T47D (cell line): ENCODE measurements at regions not wholly inside any gene's neighbourhood (a gene's known extent, or its start where the extent isn't known, plus 50 kb on each side); places are given as distances from the start of the nearest gene placed in this dataset.
"Not testable (repeated sequence)": the region's sequence is repeated elsewhere in the genome, so short reads cannot be mapped to it uniquely, and the experiment has no call there.

Source experiments
- DNase-seq, 2 experiments: peaks; one replicate each; pipeline versions ENCODE4 v3.0.0 to v3.0.0-alpha.2; 2011 to 2012; ENCODE audit warnings: low read depth in 1 of 2, low spot score in 1 of 2
- JUND ChIP-seq: IDR thresholded peaks from 2 replicates; pipeline ENCODE4 v1.6.1; 2012; ENCODE audit warnings: low read depth
- in situ Hi-C: cut with HindIII; loops from 2 replicates; pipeline ENCODE4 v1.10.0; 2016; ENCODE audit warnings: low sequenced_read_pairs, low pct_unique_long_range_greater_than_20kb

DNA sequence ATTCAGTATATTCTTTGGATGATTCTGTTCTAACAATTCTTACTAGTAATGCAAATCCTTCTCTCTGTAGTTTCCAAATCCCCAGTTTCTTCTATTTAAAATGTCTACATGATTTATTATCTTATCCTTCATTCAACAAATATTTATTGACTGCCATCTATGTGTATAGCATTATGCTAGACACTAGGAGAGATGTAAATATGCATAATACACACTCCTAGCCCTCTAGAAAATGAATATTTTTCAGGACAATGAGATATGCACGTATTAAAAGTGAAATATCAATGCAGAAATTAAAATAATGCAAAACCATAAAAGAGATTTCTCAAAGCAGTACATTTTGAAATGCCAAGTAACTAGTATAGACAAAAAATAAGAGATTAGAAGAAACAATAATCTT is 293.5 kb upstream of the CNR1 start:
- no peak for TF ChIP-seq JUND
- DNase-seq = no peak
- in situ Hi-C loops = no loop called here

DNA sequence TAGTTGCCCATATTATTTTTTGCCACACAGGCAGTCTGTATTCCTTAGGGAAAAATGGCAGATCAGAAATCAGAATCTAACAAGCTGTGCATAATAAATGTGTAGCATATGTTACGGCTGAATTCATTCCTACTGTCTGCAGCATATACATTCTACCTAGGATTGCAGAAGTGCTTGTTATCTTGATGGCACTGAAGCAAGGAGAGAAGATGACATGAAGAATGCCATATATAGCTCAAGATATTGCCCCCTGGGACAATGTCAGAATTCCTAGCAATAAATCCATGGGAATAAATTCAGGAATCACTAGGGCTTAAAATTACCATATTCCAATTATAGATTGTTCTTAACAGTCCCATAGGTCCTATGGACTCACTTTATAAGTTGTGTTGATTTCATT is 293.0 kb upstream of the CNR1 start:
- TF ChIP-seq JUND = no peak
- in situ Hi-C loops = no loop called here
- DNase-seq = no peak

DNA sequence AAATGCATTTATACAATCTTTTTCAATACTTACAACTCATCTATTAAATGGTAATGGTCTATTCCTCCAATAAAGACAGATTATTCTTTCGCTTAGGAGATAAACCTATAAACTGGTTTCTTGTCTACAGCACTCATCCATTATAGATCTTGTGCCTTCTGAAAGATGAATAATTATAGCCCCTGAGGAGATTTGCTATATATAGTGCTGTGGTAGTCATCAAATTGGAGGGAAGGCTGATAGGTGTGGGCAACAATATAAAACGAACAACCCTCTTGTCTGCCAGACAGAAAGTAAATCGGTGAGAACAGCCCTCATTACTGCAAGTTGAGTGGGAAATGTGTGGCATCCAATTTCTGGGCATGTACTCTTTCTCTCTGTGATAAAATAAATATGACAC is 292.5 kb upstream of the CNR1 start:
- in situ Hi-C loops = no loop called here
- no peak for DNase-seq
- TF ChIP-seq JUND = no peak

DNA sequence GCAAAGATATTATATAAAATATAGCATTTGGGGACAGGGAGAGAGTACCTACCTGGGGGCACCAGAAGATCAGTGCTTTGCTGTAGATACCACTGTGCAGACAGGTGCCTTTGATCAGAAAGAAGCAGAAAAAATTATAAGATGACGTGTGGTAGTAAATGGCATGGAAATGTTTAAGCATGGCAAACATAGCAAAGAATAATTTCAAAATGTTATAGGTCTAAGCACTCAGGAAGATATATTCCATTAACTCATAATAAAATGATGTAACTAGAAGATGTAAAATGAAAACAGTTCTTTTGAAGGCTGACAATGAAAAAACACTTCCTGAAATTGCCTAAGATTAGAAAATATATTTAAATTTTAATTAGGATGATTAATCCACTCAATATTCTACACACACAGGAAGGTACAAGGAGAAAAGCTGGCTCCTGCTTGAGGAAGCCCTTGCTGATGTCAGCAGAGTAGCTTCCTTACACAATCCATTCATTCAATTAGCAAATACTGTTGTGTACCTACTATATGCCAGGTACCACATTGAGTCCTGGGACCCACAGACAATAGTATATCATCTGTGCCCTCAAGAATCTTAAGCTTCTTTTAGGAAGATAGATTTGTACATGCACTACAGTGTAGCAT is 290.2 kb upstream of the CNR1 start:
- no peak for DNase-seq
- in situ Hi-C loops = no loop called here
- no peak for TF ChIP-seq JUND

DNA sequence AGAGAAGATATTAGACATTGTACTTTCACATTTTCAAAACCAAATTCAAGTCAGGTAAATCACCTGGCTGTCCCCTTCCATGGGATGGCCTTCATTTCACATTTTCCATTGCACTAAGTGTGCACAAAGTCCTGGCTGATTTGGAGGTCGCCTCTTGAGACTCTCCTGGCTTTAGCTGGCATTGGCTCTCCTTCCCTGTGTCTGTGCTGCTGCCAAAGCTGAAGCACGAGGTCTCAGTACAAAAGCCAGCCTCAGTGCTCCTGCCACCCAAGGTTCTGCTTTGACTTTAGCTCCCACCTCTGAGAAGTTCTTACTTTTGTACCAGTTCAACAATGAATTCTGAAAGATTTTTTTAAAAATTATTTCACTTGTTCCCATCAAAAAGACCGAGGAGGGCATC is 289.2 kb upstream of the CNR1 start:
- TF ChIP-seq JUND = no peak
- in situ Hi-C loops = no loop called here
- DNase-seq = no peak

- no peak for DNase-seq
- no peak for TF ChIP-seq JUND
- in situ Hi-C loops = no loop called here
Measured at GRCh38 chr6:88454658-88455057, 288.5 kb upstream of the CNR1 start.

DNA sequence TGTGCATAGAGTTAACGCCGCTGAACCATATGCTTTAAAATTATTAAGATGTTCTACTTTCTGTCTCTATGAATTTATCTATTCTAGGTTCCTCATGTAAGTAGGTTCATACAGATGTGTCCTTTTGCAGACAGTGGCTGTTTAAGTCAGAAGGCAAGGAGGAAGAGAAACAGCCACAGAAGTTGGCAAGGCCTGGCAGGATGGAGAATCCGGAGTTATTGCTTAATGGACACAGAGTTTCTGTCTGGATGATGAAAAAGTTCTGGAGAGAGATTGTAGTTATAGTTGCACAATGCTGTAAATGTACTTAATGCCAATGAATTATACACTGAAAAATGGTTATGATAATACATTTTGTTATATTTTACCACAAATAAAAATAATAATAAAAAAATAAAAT is 283.6 kb upstream of the CNR1 start:
- in situ Hi-C loops = no loop called here
- TF ChIP-seq JUND = no peak
- DNase-seq = no peak

DNA sequence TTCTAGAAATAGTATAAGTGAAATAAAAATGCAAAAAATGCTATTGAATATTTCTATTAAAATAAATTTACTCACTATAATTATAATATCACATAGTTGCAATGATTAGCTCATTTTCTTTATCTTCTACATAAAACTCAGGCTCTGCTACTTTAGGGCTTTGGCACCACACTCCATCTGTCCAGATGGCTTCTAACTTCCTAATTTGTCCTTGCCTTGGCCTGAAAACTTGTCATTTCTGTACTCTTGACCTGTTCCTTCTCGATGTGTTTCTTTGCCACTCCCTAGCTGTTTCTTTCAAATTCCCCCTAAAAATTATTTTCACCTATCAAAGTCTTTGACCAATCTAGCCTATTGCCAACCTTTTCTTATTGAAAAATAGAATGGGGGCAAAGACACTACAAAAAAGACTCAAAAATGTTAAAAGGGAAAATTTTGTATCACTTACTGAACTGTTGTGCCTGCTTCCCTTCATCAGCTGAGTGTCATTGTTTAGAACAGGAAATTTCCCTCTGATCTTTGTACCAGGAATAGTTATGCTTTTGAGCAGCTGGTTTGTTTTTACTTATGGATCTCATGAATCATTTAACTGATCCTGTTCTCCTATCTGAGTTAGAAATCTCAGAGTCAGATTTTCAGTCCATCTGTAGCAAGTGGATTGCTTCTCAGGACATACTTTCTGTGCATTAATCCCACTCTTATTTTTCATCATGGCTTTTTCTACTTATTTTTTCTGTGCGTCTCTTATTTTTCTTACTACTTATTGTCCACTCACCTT is 279.2 kb upstream of the CNR1 start:
- no peak for DNase-seq
- in situ Hi-C loops = no loop called here
- no peak for TF ChIP-seq JUND

GRCh38 chr6:88443554-88443953 is 277.4 kb upstream of the CNR1 start:
- in situ Hi-C loops = no loop called here
- TF ChIP-seq JUND = no peak
- no peak for DNase-seq

GRCh38 chr6:88442737-88443136 is 276.6 kb upstream of the CNR1 start:
- in situ Hi-C loops = no loop called here
- no peak for TF ChIP-seq JUND
- no peak for DNase-seq

- in situ Hi-C loops = no loop called here
- no peak for TF ChIP-seq JUND
- no peak for DNase-seq
Measured at GRCh38 chr6:88441346-88441745, 275.2 kb upstream of the CNR1 start.

GRCh38 chr6:88428068-88428467 is 261.9 kb upstream of the CNR1 start:
- in situ Hi-C loops = no loop called here
- no peak for DNase-seq
- TF ChIP-seq JUND = no peak

DNA sequence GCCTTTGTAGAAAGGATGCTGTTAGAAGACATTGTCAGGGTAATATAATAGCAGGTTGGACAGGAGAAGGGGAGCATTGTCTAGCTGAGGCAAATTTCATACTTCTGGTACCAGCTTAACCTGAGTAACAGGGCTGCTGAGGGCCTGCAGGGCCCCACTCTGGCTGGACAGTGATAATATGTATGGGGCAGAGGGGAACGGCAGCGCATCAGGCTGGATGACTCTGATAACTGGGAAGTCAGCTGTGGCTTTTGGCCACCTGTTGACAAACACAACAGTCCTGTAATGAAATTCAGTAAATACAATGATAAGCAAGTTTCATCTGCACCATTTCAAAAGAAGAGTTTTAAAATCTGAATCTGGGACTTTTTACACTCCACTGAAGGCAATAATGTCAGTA is 259.9 kb upstream of the CNR1 start:
- in situ Hi-C loops = no loop called here

GRCh38 chr6:88422831-88423230 is 256.7 kb upstream of the CNR1 start:
- peak in 1 of 2 experiments; percentile 16 for DNase-seq
- in situ Hi-C loops = no loop called here
- TF ChIP-seq JUND = no peak

More for the DNA sequence above, 259.9 kb upstream of the CNR1 start:
- no peak for TF ChIP-seq JUND
- no peak for DNase-seq

GRCh38 chr6:88420967-88421488 is 254.9 kb upstream of the CNR1 start:
- in situ Hi-C loops, DNase-seq: not testable (repeated sequence)

GRCh38 chr6:88418921-88419810 is 253.0 kb upstream of the CNR1 start:
- in situ Hi-C loops, DNase-seq: not testable (repeated sequence)

DNA sequence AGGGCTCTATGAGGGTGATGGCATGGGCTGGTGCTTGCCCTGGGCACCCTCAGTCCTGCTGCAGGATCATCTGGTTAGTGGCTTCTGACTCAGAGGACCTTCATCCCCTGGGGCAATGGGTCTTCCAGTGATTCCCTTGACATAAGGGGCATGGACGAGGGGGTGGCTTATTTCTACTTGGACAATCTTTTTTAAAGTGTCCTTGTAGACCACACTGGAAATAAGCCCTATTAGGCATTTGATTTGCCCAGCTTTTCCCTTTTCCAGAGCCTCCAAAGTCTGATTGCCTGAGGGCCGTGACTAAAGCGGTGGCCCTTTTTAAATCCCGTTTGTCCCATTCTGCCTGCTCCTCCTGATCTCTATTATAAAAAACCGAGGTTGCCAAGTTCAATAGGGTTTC is 251.2 kb upstream of the CNR1 start:
- in situ Hi-C loops, DNase-seq: not testable (repeated sequence)
